Panc1 (cell line): ENCODE measurements at regions not wholly inside any gene's neighbourhood (a gene's known extent, or its start where the extent isn't known, plus 50 kb on each side); places are given as distances from the start of the nearest gene placed in this dataset.

Experiments
- ATAC-seq: fragments of 200-7000 bp; cut with Tn5 transposase; 2 replicates; pipeline ENCODE4 v1.9.1; 2020; ENCODE audit warnings: mild to moderate bottlenecking, moderate library complexity
- BruUV-seq: library from RNA; stranded (reverse); fragments of 400-500 nt; replicated peaks from 2 replicates; lab custom pipeline; 2021; lab: Mats Ljungman, UMichigan
- CTCF ChIA-PET: fragments of 300-600 bp; sonication (Branson Sonifier 250); formaldehyde crosslinking; loops from one replicate; lab custom pipeline; 2022; ENCODE audit warnings: antibody characterized with exemption; lab: Charles Lee
- POLR2A ChIA-PET: fragments of 300-600 bp; sonication (Branson Sonifier 250); formaldehyde crosslinking; loops from one replicate; lab custom pipeline; 2022; ENCODE audit warnings: antibody characterized with exemption; lab: Charles Lee
- DNase-seq: peaks from one replicate; pipeline ENCODE4 v3.0.0-alpha.2; 2010; ENCODE audit warnings: low read depth, low spot score
- H3K27ac ChIP-seq: 2 replicates; pipeline ENCODE4 v1.5.1; 2011; ENCODE audit warnings: mild to moderate bottlenecking, low read length, inconsistent platforms
- H3K27me3 ChIP-seq: fragments of 200-500 bp; sonication (Bioruptor generic); 2 replicates; pipeline ENCODE4 v1.6.0; 2014; ENCODE audit warnings: low read length, inconsistent platforms; ENCODE audit not compliant: control insufficient read depth, insufficient read depth
- H3K36me3 ChIP-seq: fragments of 200-500 bp; sonication (Bioruptor generic); 2 replicates; pipeline ENCODE4 v1.5.1; 2014; ENCODE audit warnings: inconsistent platforms, mild to moderate bottlenecking, low read length, moderate library complexity; ENCODE audit not compliant: control insufficient read depth, insufficient read depth
- H3K4me1 ChIP-seq: 2 replicates; pipeline ENCODE4 v1.5.1; 2011; ENCODE audit warnings: inconsistent platforms, mild to moderate bottlenecking, low read length, moderate library complexity; ENCODE audit not compliant: control insufficient read depth, insufficient read depth
- H3K4me3 ChIP-seq, 2 experiments: 2 replicates each; pipeline ENCODE4 v1.5.1; 2011 to 2012; ENCODE audit warnings: low read depth in 2 of 2, low read length in 2 of 2, mild to moderate bottlenecking in 2 of 2, inconsistent platforms in 1 of 2, moderate library complexity in 1 of 2
- H3K9me3 ChIP-seq: fragments of 200-500 bp; sonication (Bioruptor generic); 2 replicates; pipeline ENCODE4 v1.5.1; 2014; ENCODE audit warnings: low read depth, mild to moderate bottlenecking, inconsistent platforms, low read length, moderate library complexity; ENCODE audit not compliant: control insufficient read depth, insufficient read depth
- POLR2AphosphoS5 ChIP-seq: IDR thresholded peaks from 2 replicates; pipeline ENCODE4 v1.6.1; 2012; ENCODE audit warnings: mild to moderate bottlenecking, low read depth, low read length, moderate library complexity
- SIN3A ChIP-seq: IDR thresholded peaks from 2 replicates; pipeline ENCODE4 v1.6.1; 2012; ENCODE audit warnings: low read depth, mild to moderate bottlenecking, low read length, moderate library complexity, borderline replicate concordance; ENCODE audit not compliant: insufficient read depth
- TCF7L2 ChIP-seq: IDR thresholded peaks from 2 replicates; pipeline ENCODE4 v1.6.1; 2011; ENCODE audit warnings: mild to moderate bottlenecking, low read depth, low read length, inconsistent platforms
- in situ Hi-C: cut with HindIII; loops from 2 replicates; pipeline ENCODE4 v1.10.0; 2016; ENCODE audit warnings: low sequenced_read_pairs, low pct_unique_long_range_greater_than_20kb
- intact Hi-C: fragments of 100-400 bp; cut with micrococcal nuclease; formaldehyde crosslinking; loops from one replicate; pipeline ENCODE4 v1.10.0; 2022; ENCODE audit not compliant: unreplicated experiment
- TF ChIP-seq, protein P1 (sequence below), 2 experiments: IDR thresholded peaks; 2 replicates each; pipeline ENCODE4 v1.6.1; 2011 to 2012; ENCODE audit warnings: low read depth in 2 of 2, control low read depth in 1 of 2, low read length in 1 of 2, mild to moderate bottlenecking in 1 of 2, moderate library complexity in 1 of 2; ENCODE audit not compliant: insufficient read depth in 1 of 2
- TF ChIP-seq, protein P2 (sequence below): fragments of 450-650 bp; IDR thresholded peaks from 2 replicates; pipeline ENCODE4 v1.5.1; 2017; ENCODE audit warnings: mild to moderate bottlenecking

DNA sequence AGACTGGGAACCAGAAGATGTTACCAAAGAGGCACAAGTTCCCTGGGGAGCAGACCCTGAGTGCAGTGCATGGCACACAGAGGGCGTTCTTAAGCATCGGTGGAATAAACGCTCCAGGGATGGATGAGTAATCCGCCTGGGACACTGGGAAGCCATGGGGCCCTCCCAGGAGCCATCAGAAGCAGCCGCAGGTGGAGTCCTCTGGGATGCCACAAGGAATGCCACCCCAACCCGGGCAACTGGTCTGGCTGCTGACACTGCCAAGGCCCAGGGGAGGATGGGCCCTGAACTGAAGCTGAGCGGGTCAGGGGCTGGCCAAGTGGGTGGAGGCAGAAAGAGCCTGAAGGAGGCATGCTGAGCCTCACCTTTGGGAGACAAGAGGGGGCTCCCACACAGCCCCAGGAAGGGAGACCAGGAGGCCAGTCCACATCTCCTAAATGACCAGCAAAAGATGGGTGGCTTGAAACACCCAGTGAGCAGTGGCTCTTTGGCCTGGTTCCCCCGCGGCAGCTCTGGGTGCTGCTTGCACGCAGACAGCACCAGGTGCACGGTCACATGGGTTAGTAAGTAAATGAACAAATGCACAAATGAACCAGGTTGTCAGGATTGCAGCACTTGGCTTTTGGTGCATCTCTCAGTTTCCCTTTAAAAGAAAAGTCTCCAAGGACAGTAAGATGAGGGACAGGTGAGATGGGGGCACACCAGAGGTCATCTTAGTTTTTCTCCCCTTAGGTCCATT is 141.3 kb upstream of the ZMIZ1 start:
- CTCF ChIA-PET, result no interaction called here
- DNase-seq (no peak), ATAC-seq (no peak)
- TF ChIP-seq, protein P1, sequence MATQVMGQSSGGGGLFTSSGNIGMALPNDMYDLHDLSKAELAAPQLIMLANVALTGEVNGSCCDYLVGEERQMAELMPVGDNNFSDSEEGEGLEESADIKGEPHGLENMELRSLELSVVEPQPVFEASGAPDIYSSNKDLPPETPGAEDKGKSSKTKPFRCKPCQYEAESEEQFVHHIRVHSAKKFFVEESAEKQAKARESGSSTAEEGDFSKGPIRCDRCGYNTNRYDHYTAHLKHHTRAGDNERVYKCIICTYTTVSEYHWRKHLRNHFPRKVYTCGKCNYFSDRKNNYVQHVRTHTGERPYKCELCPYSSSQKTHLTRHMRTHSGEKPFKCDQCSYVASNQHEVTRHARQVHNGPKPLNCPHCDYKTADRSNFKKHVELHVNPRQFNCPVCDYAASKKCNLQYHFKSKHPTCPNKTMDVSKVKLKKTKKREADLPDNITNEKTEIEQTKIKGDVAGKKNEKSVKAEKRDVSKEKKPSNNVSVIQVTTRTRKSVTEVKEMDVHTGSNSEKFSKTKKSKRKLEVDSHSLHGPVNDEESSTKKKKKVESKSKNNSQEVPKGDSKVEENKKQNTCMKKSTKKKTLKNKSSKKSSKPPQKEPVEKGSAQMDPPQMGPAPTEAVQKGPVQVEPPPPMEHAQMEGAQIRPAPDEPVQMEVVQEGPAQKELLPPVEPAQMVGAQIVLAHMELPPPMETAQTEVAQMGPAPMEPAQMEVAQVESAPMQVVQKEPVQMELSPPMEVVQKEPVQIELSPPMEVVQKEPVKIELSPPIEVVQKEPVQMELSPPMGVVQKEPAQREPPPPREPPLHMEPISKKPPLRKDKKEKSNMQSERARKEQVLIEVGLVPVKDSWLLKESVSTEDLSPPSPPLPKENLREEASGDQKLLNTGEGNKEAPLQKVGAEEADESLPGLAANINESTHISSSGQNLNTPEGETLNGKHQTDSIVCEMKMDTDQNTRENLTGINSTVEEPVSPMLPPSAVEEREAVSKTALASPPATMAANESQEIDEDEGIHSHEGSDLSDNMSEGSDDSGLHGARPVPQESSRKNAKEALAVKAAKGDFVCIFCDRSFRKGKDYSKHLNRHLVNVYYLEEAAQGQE (IDR thresholded peaks at IDR 0.05; ENCODE audit: insufficient read depth in 1 of 2, low read depth in 2 of 2, low read length in 1 of 2), result no peak
- TF ChIP-seq SIN3A, result no peak
- no peak for TF ChIP-seq POLR2AphosphoS5
- TF ChIP-seq, protein P2, sequence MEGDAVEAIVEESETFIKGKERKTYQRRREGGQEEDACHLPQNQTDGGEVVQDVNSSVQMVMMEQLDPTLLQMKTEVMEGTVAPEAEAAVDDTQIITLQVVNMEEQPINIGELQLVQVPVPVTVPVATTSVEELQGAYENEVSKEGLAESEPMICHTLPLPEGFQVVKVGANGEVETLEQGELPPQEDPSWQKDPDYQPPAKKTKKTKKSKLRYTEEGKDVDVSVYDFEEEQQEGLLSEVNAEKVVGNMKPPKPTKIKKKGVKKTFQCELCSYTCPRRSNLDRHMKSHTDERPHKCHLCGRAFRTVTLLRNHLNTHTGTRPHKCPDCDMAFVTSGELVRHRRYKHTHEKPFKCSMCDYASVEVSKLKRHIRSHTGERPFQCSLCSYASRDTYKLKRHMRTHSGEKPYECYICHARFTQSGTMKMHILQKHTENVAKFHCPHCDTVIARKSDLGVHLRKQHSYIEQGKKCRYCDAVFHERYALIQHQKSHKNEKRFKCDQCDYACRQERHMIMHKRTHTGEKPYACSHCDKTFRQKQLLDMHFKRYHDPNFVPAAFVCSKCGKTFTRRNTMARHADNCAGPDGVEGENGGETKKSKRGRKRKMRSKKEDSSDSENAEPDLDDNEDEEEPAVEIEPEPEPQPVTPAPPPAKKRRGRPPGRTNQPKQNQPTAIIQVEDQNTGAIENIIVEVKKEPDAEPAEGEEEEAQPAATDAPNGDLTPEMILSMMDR, result no peak
- TF ChIP-seq TCF7L2, result no peak
- intact Hi-C loops, result no loop called here
- Histone ChIP-seq H3K4me1 (no peaks in the 10 kb centered on the region), H3K27ac (no peak overlapping the region), H3K4me3 (no peak overlapping the region), H3K36me3 (no peaks in the 10 kb centered on the region), H3K9me3 (no peaks in the 10 kb centered on the region), H3K27me3 (no peaks in the 10 kb centered on the region)
- POLR2A ChIA-PET, result no interaction called here
- no TSS peak for BruUV-seq
- in situ Hi-C loops, result no loop called here

DNA sequence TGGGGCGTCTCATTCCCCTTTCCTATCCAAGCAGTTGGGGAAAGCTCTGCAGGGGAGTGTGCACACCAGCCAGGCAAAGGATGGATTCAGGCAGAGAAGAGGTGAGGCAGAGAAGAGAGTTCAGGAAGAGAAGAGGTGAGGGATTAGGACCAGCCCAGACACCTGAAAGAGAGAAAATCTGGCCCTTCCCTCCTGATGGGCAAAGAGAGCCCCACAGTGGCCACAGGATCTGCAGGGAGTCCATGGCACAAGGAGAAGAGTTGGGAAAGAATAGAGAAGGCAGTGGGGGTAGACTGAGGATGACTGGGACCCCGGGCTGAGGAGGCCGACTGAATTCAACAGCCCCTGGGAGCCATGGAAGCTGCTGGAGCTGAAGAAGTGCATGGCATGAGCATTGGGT is 140.4 kb upstream of the ZMIZ1 start:
- intact Hi-C loops, result no loop called here
- H3K9me3 ChIP-seq, result no peaks in the 10 kb centered on the region
- TF ChIP-seq POLR2AphosphoS5 (no peak), TCF7L2 (no peak), SIN3A (no peak)
- TF ChIP-seq, protein P1 (IDR thresholded peaks at IDR 0.05; ENCODE audit: insufficient read depth in 1 of 2, low read depth in 2 of 2, low read length in 1 of 2), result no peak
- TF ChIP-seq, protein P2, result no peak
- H3K27me3 ChIP-seq, result no peaks in the 10 kb centered on the region
- no TSS peak for BruUV-seq
- no peaks in the 10 kb centered on the region for H3K4me1 ChIP-seq
- no peaks in the 10 kb centered on the region for H3K36me3 ChIP-seq
- ATAC-seq, result no peak
- in situ Hi-C loops, result no loop called here
- CTCF ChIA-PET, result no interaction called here
- POLR2A ChIA-PET, result no interaction called here
- no peak for DNase-seq
- H3K27ac ChIP-seq, result no peak overlapping the region
- H3K4me3 ChIP-seq, result no peak overlapping the region
